ENCODE measurements at regions not wholly inside any gene's neighbourhood (a gene's known extent, or its start where the extent isn't known, plus 50 kb on each side); places are given as distances from the start of the nearest gene placed in this dataset.
A peak's percentile ranks its signal among the peaks of the same experiment; 100 is the strongest.

GRCh38 chr7:130896051-130896881 is 162.3 kb upstream of the KLF14 start:
- no peak for DNase-seq (ENCODE audit: low read depth in 4 of 4, low spot score in 3 of 4)

GRCh38 chr7:130896898-130897514 is 163.0 kb upstream of the KLF14 start:
- peak in 1 of 4 donors; percentile 65 for DNase-seq (ENCODE audit: low read depth in 4 of 4, low spot score in 3 of 4)

GRCh38 chr7:130897515-130898419 is 163.8 kb upstream of the KLF14 start:
- DNase-seq (ENCODE audit: low read depth in 4 of 4, low spot score in 3 of 4), result no peak

- no peak for DNase-seq (ENCODE audit: low read depth in 4 of 4, low spot score in 3 of 4)
Observed at GRCh38 chr7:130899071-130899560, 165.1 kb upstream of the KLF14 start.

GRCh38 chr7:130899638-130900401 is 165.8 kb upstream of the KLF14 start:
- DNase-seq (ENCODE audit: low read depth in 4 of 4, low spot score in 3 of 4), result no peak

GRCh38 chr7:130900471-130901076 is 166.6 kb upstream of the KLF14 start:
- DNase-seq (ENCODE audit: low read depth in 4 of 4, low spot score in 3 of 4), result no peak

- no peak for DNase-seq (ENCODE audit: low read depth in 4 of 4, low spot score in 3 of 4)
Observed at GRCh38 chr7:130901209-130901783, 167.3 kb upstream of the KLF14 start.

- DNase-seq (ENCODE audit: low read depth in 4 of 4, low spot score in 3 of 4), result no peak
Observed at GRCh38 chr7:130902755-130903357, 168.8 kb upstream of the KLF14 start.

GRCh38 chr7:130903358-130903974 is 169.5 kb upstream of the KLF14 start:
- no peak for DNase-seq (ENCODE audit: low read depth in 4 of 4, low spot score in 3 of 4)

GRCh38 chr7:130904031-130904757 is 170.2 kb upstream of the KLF14 start:
- DNase-seq (ENCODE audit: low read depth in 4 of 4, low spot score in 3 of 4), result no peak

GRCh38 chr7:130904792-130905191 is 170.8 kb upstream of the KLF14 start:
- DNase-seq (ENCODE audit: low read depth in 4 of 4, low spot score in 3 of 4), result no peak

GRCh38 chr7:130906575-130906974 is 172.6 kb upstream of the KLF14 start:
- no peak for DNase-seq (ENCODE audit: low read depth in 4 of 4, low spot score in 3 of 4)

GRCh38 chr7:130907439-130907838 is 173.4 kb upstream of the KLF14 start:
- no peak for DNase-seq (ENCODE audit: low read depth in 4 of 4, low spot score in 3 of 4)

- DNase-seq (ENCODE audit: low read depth in 4 of 4, low spot score in 3 of 4), result no peak
Observed at GRCh38 chr7:130908345-130909160, 174.5 kb upstream of the KLF14 start.

GRCh38 chr7:130909161-130909836 is 175.3 kb upstream of the KLF14 start:
- DNase-seq (ENCODE audit: low read depth in 4 of 4, low spot score in 3 of 4), result no peak

- DNase-seq (ENCODE audit: low read depth in 4 of 4, low spot score in 3 of 4), result no peak
Observed at GRCh38 chr7:130909881-130910672, 176.1 kb upstream of the KLF14 start.
